PFSK-1 (cell line): ENCODE measurements at regions not wholly inside any gene's neighbourhood (a gene's known extent, or its start where the extent isn't known, plus 50 kb on each side); places are given as distances from the start of the nearest gene placed in this dataset.

Experiments
- POLR2AphosphoS5 ChIP-seq: IDR thresholded peaks from 2 replicates; pipeline ENCODE4 v1.6.1; 2012; ENCODE audit warnings: low read depth, mild to moderate bottlenecking, control low read depth, low read length, moderate library complexity
- SIN3A ChIP-seq: IDR thresholded peaks from 2 replicates; pipeline ENCODE4 v1.6.1; 2012; ENCODE audit warnings: mild to moderate bottlenecking, low read length, moderate library complexity, borderline replicate concordance; ENCODE audit not compliant: insufficient read depth
- TAF1 ChIP-seq: IDR thresholded peaks from 2 replicates; pipeline ENCODE4 v1.6.1; 2012; ENCODE audit warnings: low read length, control low read depth, borderline replicate concordance; ENCODE audit not compliant: insufficient read depth

DNA sequence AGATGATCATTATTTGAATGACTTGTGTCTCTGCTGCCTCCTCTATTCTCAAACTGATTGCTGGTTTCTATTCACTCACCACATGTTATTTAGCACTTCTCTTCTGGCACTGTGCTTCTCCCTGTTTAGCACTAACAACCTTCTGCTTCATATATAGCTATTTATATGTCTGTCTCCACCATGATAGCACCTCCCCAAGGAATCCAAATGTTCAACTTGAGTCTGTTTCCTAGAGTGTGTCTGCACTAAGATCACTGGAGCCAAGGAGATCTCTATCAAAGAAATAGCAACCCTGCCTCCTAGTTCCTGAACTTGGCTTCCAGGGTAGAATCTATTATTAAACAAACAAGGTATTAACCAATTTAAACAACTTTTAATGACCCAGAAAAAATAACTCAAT lies 104.5 kb downstream of the CYP26A1 start:
- TF ChIP-seq TAF1 (no peak), SIN3A (no peak), POLR2AphosphoS5 (no peak)
